Neural progenitor cell (in vitro differentiated cells): ENCODE measurements at regions not wholly inside any gene's neighbourhood (a gene's known extent, or its start where the extent isn't known, plus 50 kb on each side); places are given as distances from the start of the nearest gene placed in this dataset.

Experiments
- DNase-seq: peaks from one replicate; pipeline ENCODE4 v3.0.0-alpha.2; 2016; ENCODE audit warnings: low spot score
- H2AFZ ChIP-seq: fragments of 200-600 bp; sonication (generic); replicated peaks from 2 replicates; pipeline ENCODE4 v1.6.1; 2016; ENCODE audit warnings: antibody characterized with exemption
- H3F3A ChIP-seq: fragments of 200-600 bp; sonication (generic); 2 replicates; pipeline ENCODE4 v1.6.1; 2016; ENCODE audit warnings: antibody characterized with exemption, low read depth
- H3K27ac ChIP-seq: fragments of 200-600 bp; sonication (generic); 2 replicates; pipeline ENCODE4 v1.5.1; 2016; ENCODE audit warnings: mild to moderate bottlenecking
- H3K27me3 ChIP-seq: fragments of 200-600 bp; sonication (generic); 2 replicates; pipeline ENCODE4 v1.6.1; 2016; ENCODE audit warnings: mild to moderate bottlenecking, moderate library complexity
- H3K36me3 ChIP-seq: fragments of 200-600 bp; sonication (generic); 2 replicates; pipeline ENCODE4 v1.5.1; 2016
- H3K4me1 ChIP-seq: fragments of 200-600 bp; sonication (generic); 2 replicates; pipeline ENCODE4 v1.6.1; 2016; ENCODE audit warnings: mixed run types
- H3K4me2 ChIP-seq: fragments of 200-600 bp; sonication (generic); 2 replicates; pipeline ENCODE4 v1.6.1; 2016
- H3K4me3 ChIP-seq: fragments of 200-600 bp; sonication (generic); 2 replicates; pipeline ENCODE4 v1.5.1; 2016
- H3K79me2 ChIP-seq: fragments of 200-600 bp; sonication (generic); 2 replicates; pipeline ENCODE4 v1.6.1; 2016; ENCODE audit warnings: low read depth
- H3K9ac ChIP-seq: fragments of 200-600 bp; sonication (generic); 2 replicates; pipeline ENCODE4 v1.6.1; 2016
- H3K9me3 ChIP-seq: fragments of 200-600 bp; sonication (generic); 2 replicates; pipeline ENCODE4 v1.5.1; 2016; ENCODE audit warnings: low read depth
- H4K20me1 ChIP-seq: fragments of 200-600 bp; sonication (generic); 2 replicates; pipeline ENCODE4 v1.6.1; 2016; ENCODE audit warnings: low read depth
- H3K27ac Mint-ChIP-seq: 3 replicates; pipeline ENCODE4 v1.8.0; 2021; ENCODE audit warnings: mixed read lengths
- H3K27me3 Mint-ChIP-seq: 2 replicates; pipeline ENCODE4 v1.8.0; 2022; ENCODE audit warnings: low read depth, mild to moderate bottlenecking, inconsistent platforms, moderate library complexity, mixed read lengths; ENCODE audit not compliant: insufficient read depth
- H3K36me3 Mint-ChIP-seq: 3 replicates; pipeline ENCODE4 v1.8.0; 2021; ENCODE audit warnings: mixed read lengths
- H3K4me1 Mint-ChIP-seq: 3 replicates; pipeline ENCODE4 v1.8.0; 2021; ENCODE audit warnings: mixed read lengths
- H3K4me3 Mint-ChIP-seq: 3 replicates; pipeline ENCODE4 v1.8.0; 2021; ENCODE audit warnings: mild to moderate bottlenecking, moderate library complexity, mixed read lengths
- H3K9me3 Mint-ChIP-seq: 3 replicates; pipeline ENCODE4 v1.8.0; 2020; ENCODE audit warnings: mixed read lengths
- EZH2 ChIP-seq: fragments of 200-600 bp; sonication (generic); IDR thresholded peaks from 2 replicates; pipeline ENCODE4 v1.6.1; 2017; ENCODE audit warnings: antibody characterized with exemption, mild to moderate bottlenecking, moderate library complexity
- EZH2phosphoT487 ChIP-seq: fragments of 200-600 bp; sonication (generic); IDR thresholded peaks from 2 replicates; pipeline ENCODE4 v1.6.1; 2017; ENCODE audit warnings: antibody characterized with exemption
- TF ChIP-seq, protein P1 (sequence below): fragments of 200-600 bp; sonication (generic); IDR thresholded peaks from 2 replicates; pipeline ENCODE4 v1.5.1; 2017; ENCODE audit warnings: antibody characterized with exemption, mild to moderate bottlenecking

DNA sequence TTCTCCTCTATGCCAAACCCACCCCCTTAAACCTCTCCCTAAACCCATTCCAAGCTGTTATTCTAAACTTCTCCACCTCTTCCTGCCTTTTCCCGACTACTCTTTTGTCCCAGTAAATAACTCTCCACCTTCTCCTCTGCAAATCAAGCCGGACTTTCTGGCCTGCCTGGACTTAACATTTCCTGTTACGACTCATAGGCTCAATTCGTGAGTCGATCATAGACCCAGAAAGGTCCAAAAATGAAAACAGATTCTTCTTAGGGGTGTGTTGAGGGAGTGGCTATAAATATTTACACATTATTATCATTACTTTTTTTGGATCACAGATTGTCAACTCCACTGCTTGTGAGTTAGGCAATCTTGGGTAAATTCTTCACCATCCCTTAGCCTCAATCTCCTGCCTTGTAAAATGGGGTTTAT lies 59.0 kb upstream of the HABP2 start:
- peaks cover 14% of the 10 kb centered on the region for H3K27me3 ChIP-seq
- H3K27ac Mint-ChIP-seq, result no peak overlapping the region
- H3K27ac ChIP-seq, result no peak overlapping the region
- TF ChIP-seq EZH2phosphoT487 (no peak), EZH2 (no peak)
- TF ChIP-seq, protein P1, sequence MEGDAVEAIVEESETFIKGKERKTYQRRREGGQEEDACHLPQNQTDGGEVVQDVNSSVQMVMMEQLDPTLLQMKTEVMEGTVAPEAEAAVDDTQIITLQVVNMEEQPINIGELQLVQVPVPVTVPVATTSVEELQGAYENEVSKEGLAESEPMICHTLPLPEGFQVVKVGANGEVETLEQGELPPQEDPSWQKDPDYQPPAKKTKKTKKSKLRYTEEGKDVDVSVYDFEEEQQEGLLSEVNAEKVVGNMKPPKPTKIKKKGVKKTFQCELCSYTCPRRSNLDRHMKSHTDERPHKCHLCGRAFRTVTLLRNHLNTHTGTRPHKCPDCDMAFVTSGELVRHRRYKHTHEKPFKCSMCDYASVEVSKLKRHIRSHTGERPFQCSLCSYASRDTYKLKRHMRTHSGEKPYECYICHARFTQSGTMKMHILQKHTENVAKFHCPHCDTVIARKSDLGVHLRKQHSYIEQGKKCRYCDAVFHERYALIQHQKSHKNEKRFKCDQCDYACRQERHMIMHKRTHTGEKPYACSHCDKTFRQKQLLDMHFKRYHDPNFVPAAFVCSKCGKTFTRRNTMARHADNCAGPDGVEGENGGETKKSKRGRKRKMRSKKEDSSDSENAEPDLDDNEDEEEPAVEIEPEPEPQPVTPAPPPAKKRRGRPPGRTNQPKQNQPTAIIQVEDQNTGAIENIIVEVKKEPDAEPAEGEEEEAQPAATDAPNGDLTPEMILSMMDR, result no peak
- no peaks in the 10 kb centered on the region for H3K4me1 ChIP-seq
- DNase-seq, result no peak
- no peaks in the 10 kb centered on the region for H3K36me3 Mint-ChIP-seq
- H3K4me1 Mint-ChIP-seq, result peaks cover 23% of the 10 kb centered on the region
- peaks cover 5% of the 10 kb centered on the region for H3K27me3 Mint-ChIP-seq
- H3K36me3 ChIP-seq, result no peaks in the 10 kb centered on the region
- no peaks in the 10 kb centered on the region for H3F3A ChIP-seq
- H3K9me3 Mint-ChIP-seq, result no peaks in the 10 kb centered on the region
- no peaks in the 10 kb centered on the region for H3K9me3 ChIP-seq
- H2AFZ ChIP-seq, result no peak overlapping the region
- no peak overlapping the region for H3K4me2 ChIP-seq
- H3K9ac ChIP-seq, result no peak overlapping the region
- no peak overlapping the region for H3K4me3 Mint-ChIP-seq
- H3K4me3 ChIP-seq, result no peak overlapping the region
- H3K79me2 ChIP-seq, result no peaks in the 10 kb centered on the region
- H4K20me1 ChIP-seq, result no peaks in the 10 kb centered on the region

DNA sequence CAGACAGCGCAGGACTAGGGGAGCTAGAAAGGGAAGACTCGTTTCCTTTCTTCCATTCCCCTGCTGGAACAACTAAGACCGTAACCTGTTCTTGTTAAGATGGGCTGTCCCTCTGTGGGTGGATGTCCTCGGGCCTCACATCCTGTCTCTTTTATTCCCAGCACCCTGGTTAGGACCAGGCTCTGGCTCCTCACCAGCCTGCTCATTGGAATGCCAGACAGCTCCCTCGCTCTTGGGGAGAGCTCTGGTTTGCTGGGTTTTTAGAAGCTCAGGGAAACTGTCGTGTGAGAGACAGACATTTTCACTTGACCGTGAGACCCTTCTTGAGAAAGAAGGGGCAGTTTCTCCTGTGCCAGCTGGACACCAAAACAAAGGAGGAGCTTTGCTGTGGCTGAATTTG lies 58.1 kb upstream of the HABP2 start:
- Histone ChIP-seq H4K20me1 (no peaks in the 10 kb centered on the region), H3F3A (no peaks in the 10 kb centered on the region), H3K36me3 (no peaks in the 10 kb centered on the region), H3K27ac (no peak overlapping the region), H3K4me3 (no peak overlapping the region), H3K4me2 (no peak overlapping the region), H3K79me2 (no peaks in the 10 kb centered on the region), H3K9me3 (no peaks in the 10 kb centered on the region), H3K27me3 (peaks cover 14% of the 10 kb centered on the region), H3K4me1 (no peaks in the 10 kb centered on the region), H3K9ac (no peak overlapping the region), H2AFZ (no peak overlapping the region)
- TF ChIP-seq EZH2phosphoT487, result no peak
- TF ChIP-seq, protein P1, result no peak
- no peak for TF ChIP-seq EZH2
- H3K27me3 Mint-ChIP-seq, result peaks cover 7% of the 10 kb centered on the region
- no peaks in the 10 kb centered on the region for H3K36me3 Mint-ChIP-seq
- no peaks in the 10 kb centered on the region for H3K9me3 Mint-ChIP-seq
- H3K4me3 Mint-ChIP-seq, result no peak overlapping the region
- H3K27ac Mint-ChIP-seq, result no peak overlapping the region
- DNase-seq, result no peak
- H3K4me1 Mint-ChIP-seq, result peaks cover 23% of the 10 kb centered on the region

DNA sequence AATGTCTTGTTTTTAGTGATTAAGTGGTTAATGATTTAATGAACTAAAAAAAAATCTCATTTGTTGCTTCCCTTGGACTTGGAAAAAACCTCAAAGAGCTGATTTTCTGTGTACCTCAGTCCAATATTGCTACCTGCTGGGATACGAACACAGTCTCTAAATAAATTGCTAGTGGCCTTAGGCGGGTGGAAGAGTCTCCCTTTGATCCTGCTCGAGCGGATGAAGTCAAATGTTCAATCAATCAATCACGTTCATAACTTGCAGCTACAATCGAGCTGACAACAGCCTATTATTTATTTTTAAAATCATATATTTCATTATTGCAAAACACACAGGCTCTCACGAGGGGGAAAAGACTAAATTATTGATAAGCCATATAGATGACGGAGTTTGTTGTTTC lies 57.3 kb upstream of the HABP2 start:
- Mint-ChIP-seq H3K27ac (no peak overlapping the region), H3K4me3 (no peak overlapping the region), H3K36me3 (no peaks in the 10 kb centered on the region), H3K27me3 (peaks cover 7% of the 10 kb centered on the region), H3K4me1 (peaks cover 23% of the 10 kb centered on the region), H3K9me3 (no peaks in the 10 kb centered on the region)
- no peaks in the 10 kb centered on the region for H3K79me2 ChIP-seq
- no peaks in the 10 kb centered on the region for H3F3A ChIP-seq
- no peak overlapping the region for H3K4me2 ChIP-seq
- no peaks in the 10 kb centered on the region for H3K9me3 ChIP-seq
- H3K27ac ChIP-seq, result no peak overlapping the region
- no peaks in the 10 kb centered on the region for H3K36me3 ChIP-seq
- H3K4me3 ChIP-seq, result no peak overlapping the region
- H2AFZ ChIP-seq, result no peak overlapping the region
- no peaks in the 10 kb centered on the region for H3K4me1 ChIP-seq
- peaks cover 8% of the 10 kb centered on the region for H3K27me3 ChIP-seq
- H4K20me1 ChIP-seq, result no peaks in the 10 kb centered on the region
- H3K9ac ChIP-seq, result no peak overlapping the region
- DNase-seq, result no peak
- TF ChIP-seq EZH2 (no peak), EZH2phosphoT487 (no peak)
- TF ChIP-seq, protein P1, result no peak
